GM19438 (cell line): ENCODE measurements at regions not wholly inside any gene's neighbourhood (a gene's known extent, or its start where the extent isn't known, plus 50 kb on each side); places are given as distances from the start of the nearest gene placed in this dataset.
"Not testable (repeated sequence)": the region's sequence is repeated elsewhere in the genome, so short reads cannot be mapped to it uniquely, and the experiment has no call there.

Experiments used
- ATAC-seq: cut with Tn5 transposase; IDR thresholded peaks from one replicate; pipeline ENCODE4 v1.9.1; 2021; ENCODE audit warnings: low read depth; ENCODE audit not compliant: unreplicated experiment

- ATAC-seq: no peak
Measured at GRCh38 chr14:88929656-88930436, 105.4 kb downstream of the TTC8 start.

GRCh38 chr14:88931321-88932110 is 107.1 kb downstream of the TTC8 start:
- no peak for ATAC-seq

GRCh38 chr14:88933191-88933590 is 108.7 kb downstream of the TTC8 start:
- no peak for ATAC-seq

DNA sequence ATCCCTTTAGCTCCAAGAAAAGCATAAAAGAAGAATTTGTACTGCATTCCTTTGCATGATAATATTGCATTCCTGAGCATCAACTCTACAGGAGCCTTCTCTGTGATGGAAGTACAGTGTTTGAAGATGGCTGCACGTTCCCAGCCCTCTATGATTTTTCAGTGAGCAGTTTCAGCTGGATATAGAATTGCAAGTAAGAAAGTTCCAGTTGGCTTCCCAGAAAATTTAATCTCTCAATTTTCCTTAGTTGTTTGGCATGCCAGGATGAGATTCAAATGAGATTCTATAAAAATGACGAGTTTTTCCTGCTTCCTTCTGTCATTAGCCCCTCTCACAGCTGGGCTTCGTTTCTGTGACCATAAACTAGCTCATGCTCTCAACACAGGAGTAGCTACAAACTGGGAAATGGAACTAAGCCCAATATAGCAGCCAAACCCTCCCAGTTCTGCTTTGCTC is 109.9 kb downstream of the TTC8 start:
- ATAC-seq: no peak

GRCh38 chr14:88935083-88935482 is 110.6 kb downstream of the TTC8 start:
- no peak for ATAC-seq

GRCh38 chr14:88937706-88938105 is 113.3 kb downstream of the TTC8 start:
- no peak for ATAC-seq

DNA sequence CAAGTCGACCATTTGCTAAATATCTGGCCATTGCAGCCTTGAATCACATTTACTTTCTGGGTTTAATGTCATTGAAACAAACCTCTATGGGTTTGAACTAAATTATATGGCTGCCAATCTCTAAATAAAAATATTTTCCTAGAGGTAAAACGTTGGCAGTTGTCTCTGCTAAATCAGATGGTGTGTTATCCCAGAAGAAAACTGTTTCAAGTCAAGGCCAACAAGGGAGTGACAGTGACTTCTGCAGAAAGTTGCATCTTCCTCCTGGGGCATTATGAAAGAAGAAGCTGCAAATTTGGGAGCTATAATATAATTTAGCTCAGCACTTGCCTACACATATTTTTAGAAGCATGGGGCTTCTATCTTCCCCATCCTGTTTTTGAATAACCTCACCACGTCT is 116.2 kb downstream of the TTC8 start:
- ATAC-seq: no peak

GRCh38 chr14:88941414-88941813 is 117.0 kb downstream of the TTC8 start:
- no peak for ATAC-seq

DNA sequence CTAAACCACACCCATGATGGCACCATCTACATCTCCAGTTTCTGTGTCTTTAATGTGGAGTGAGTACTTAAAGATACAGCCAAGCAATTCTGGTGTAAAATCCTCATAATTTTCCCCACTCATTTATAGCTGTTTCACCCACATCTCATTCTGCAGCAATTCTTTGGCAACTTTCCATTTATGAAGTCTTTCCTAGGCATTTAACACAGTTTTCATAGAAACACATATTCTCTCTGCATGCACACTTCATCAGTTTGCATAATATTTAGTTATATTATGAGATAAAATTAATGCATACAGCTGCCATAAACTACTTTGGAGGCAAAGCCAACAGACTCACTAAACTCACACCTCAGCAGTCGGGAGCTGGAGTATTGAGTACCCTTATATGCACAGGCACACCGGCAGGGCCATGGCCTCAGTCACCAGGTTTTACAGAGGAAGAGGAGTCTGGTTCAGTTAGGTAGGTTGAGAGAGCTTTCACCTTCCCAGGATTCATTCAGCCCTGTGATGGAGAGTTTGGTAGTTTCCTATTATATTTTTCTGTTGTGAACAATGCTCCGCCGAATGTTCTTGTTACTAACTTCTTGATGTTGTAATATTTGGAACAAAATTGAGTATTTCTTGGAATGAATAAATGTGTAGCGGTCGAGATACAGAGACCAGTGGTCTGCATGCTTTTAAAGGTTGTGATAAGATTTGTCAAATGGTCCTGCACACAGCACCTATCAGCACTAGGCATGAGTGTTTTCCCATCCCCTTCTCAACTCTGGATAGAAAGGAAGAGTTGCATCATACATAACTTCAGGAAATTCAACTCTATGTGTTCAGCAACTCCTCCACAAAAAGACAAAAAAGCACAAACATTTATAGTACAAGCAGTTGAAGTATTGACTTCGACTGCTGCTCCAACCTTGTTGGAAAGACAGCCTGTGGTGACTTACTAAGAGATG is 123.5 kb downstream of the TTC8 start:
- no peak for ATAC-seq

GRCh38 chr14:88950069-88950468 is 125.6 kb downstream of the TTC8 start:
- no peak for ATAC-seq

DNA sequence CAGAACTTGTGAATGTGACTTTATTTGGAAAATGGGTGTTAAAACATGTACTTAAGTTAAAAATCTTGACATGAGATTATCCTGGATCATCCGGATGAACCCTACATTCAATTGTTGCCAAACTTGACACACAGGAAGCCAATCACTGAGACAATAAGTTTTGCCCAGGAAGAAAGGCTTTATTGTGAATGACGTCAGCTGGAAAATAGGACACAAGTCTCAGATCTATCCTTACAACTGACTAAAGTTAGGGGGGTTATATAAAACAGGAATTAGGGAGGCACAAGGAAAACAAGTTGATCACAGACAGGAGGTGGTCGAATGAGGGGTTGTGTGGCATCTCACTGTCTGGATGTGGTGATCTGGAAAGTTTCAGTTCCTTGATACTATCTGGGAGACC is 126.9 kb downstream of the TTC8 start:
- ATAC-seq: no peak

DNA sequence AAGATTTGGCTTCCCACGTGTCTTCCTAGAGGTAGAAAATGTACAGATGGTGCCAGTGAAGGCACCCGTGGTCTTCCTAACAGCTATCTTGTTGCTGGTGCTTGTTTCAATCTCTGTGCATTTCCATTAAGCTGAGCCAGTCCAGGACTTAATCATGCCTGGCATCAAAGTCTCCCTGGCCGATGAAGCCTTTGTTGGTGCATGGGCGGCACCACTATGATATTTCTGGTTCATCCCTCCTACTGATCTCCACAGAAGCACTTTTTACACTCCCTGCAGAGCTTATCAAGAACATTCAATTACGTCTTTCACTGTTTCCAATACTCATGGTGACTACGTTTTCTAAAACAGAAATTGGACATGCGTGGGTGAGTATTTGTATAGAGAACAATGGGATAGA is 128.4 kb downstream of the TTC8 start:
- no peak for ATAC-seq

DNA sequence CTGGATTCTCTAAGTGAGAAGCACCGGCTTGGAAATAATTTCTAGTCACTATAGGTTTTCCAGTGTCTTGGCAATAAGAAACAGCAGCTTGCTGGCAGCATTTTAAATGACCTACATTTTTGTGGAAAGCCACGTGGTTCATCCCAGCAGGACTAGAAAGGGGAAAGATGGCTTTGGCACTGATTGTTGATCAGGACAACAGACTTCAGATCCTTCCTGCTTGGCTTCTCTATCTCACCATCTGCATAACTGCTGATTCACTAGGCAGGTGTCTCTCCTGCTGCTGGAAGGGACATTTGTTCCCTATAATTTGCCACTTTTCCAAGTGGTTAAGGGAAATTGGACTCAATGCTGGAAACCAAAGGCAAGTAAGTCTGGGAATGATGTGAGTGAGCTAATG is 131.0 kb downstream of the TTC8 start:
- ATAC-seq: no peak

GRCh38 chr14:88960496-88960895 is 136.0 kb downstream of the TTC8 start:
- no peak for ATAC-seq

- no peak for ATAC-seq
Measured at GRCh38 chr14:88961214-88961613, 136.8 kb downstream of the TTC8 start.

- no peak for ATAC-seq
Measured at GRCh38 chr14:88962356-88962755, 137.9 kb downstream of the TTC8 start.

GRCh38 chr14:88967299-88967698 is 142.8 kb downstream of the TTC8 start:
- ATAC-seq: no peak

GRCh38 chr14:88975043-88975830 is 150.8 kb downstream of the TTC8 start:
- no peak for ATAC-seq

- ATAC-seq: no peak
Measured at GRCh38 chr14:88975926-88976325, 151.5 kb downstream of the TTC8 start.

DNA sequence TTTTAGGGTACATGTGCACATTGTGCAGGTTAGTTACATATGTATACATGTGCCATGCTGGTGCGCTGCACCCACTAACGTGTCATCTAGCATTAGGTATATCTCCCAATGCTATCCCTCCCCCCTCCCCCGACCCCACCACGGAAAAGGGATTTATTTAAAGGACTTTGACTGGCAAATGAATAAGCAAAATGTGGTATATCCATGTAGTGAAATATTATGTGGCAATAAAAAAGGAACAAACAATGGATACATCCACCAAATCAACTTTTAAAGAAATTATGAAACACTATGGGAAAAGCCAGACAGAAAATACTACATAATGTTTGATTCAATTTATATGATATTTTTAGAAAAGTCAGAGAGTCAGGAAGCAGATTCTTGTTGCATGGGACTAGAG is 156.5 kb downstream of the TTC8 start:
- not testable (repeated sequence) for ATAC-seq
